SK-N-SH treated with all-trans-retinoic acid at 6 μM for 48 hours (cell line): ENCODE measurements at regions not wholly inside any gene's neighbourhood (a gene's known extent, or its start where the extent isn't known, plus 50 kb on each side); places are given as distances from the start of the nearest gene placed in this dataset.

ENCODE experiments used
- ATAC-seq: fragments of 200-7000 bp; cut with Tn5 transposase; 3 replicates; pipeline ENCODE4 v1.9.1; 2020; ENCODE audit warnings: mild to moderate bottlenecking, moderate library complexity
- ARNTL ChIP-seq: fragments of 450-650 bp; formaldehyde crosslinking; IDR thresholded peaks from 2 replicates; pipeline ENCODE4 v1.5.0; 2020; ENCODE audit warnings: low read depth, mild to moderate bottlenecking, moderate library complexity, borderline replicate concordance
- BACH2 ChIP-seq: fragments of 250-450 bp; sonication (Bioruptor Pico); IDR thresholded peaks from 2 replicates; pipeline ENCODE4 v1.9.0; 2021; ENCODE audit warnings: mild to moderate bottlenecking, borderline replicate concordance
- CREB5 ChIP-seq: fragments of 250-450 bp; sonication (Bioruptor Pico); IDR thresholded peaks from 2 replicates; pipeline ENCODE4 v1.5.1; 2020; ENCODE audit warnings: low read depth, mild to moderate bottlenecking, moderate library complexity
- CSDC2 ChIP-seq: fragments of 250-450 bp; sonication (Bioruptor Pico); IDR thresholded peaks from 2 replicates; pipeline ENCODE4 v1.5.0; 2020; ENCODE audit warnings: mild to moderate bottlenecking, moderate library complexity
- CSRNP3 ChIP-seq: fragments of 250-450 bp; sonication (Bioruptor Pico); IDR thresholded peaks from 2 replicates; pipeline ENCODE4 v1.5.1; 2021; ENCODE audit warnings: mild to moderate bottlenecking, moderate library complexity
- ESRRG ChIP-seq: fragments of 250-450 bp; sonication (Bioruptor Pico); IDR thresholded peaks from 2 replicates; pipeline ENCODE4 v1.6.1; 2021; ENCODE audit warnings: mild to moderate bottlenecking
- GLIS3 ChIP-seq: fragments of 250-450 bp; sonication (Bioruptor Pico); IDR thresholded peaks from 2 replicates; pipeline ENCODE4 v1.5.0; 2020; ENCODE audit warnings: mild to moderate bottlenecking, moderate library complexity
- ISL1 ChIP-seq: fragments of 250-450 bp; sonication (Bioruptor Pico); IDR thresholded peaks from 2 replicates; pipeline ENCODE4 v2.1.2; 2022; ENCODE audit warnings: mild to moderate bottlenecking, moderate library complexity
- OSR1 ChIP-seq: fragments of 250-450 bp; sonication (Bioruptor Pico); IDR thresholded peaks from 2 replicates; pipeline ENCODE4 v1.8.0; 2022; ENCODE audit warnings: moderate library complexity, mild to moderate bottlenecking, inconsistent platforms
- POU6F1 ChIP-seq: fragments of 250-450 bp; sonication (Bioruptor Pico); IDR thresholded peaks from 2 replicates; pipeline ENCODE4 v1.8.0; 2021; ENCODE audit warnings: low read depth, mild to moderate bottlenecking, moderate library complexity, borderline replicate concordance
- PPARA ChIP-seq: fragments of 250-450 bp; sonication (Bioruptor Pico); IDR thresholded peaks from 2 replicates; pipeline ENCODE4 v1.5.0; 2020; ENCODE audit warnings: mild to moderate bottlenecking, borderline replicate concordance
- SNAI2 ChIP-seq: fragments of 250-450 bp; sonication (Bioruptor Pico); IDR thresholded peaks from 2 replicates; pipeline ENCODE4 v1.5.0; 2020; ENCODE audit warnings: mild to moderate bottlenecking, moderate library complexity
- TCF4 ChIP-seq: fragments of 250-450 bp; sonication (Bioruptor Pico); IDR thresholded peaks from 2 replicates; pipeline ENCODE4 v1.8.0; 2021; ENCODE audit warnings: mild to moderate bottlenecking, moderate library complexity, borderline replicate concordance
- TOX ChIP-seq: fragments of 250-450 bp; sonication (Bioruptor Pico); IDR thresholded peaks from 2 replicates; pipeline ENCODE4 v1.8.0; 2021; ENCODE audit warnings: mild to moderate bottlenecking, moderate library complexity, borderline replicate concordance
- TSHZ2 ChIP-seq: fragments of 250-450 bp; sonication (Bioruptor Pico); IDR thresholded peaks from 2 replicates; pipeline ENCODE4 v1.5.0; 2020; ENCODE audit warnings: mild to moderate bottlenecking, moderate library complexity
- ZFP3 ChIP-seq: fragments of 250-450 bp; sonication (Bioruptor Pico); IDR thresholded peaks from 2 replicates; pipeline ENCODE4 v1.5.0; 2020; ENCODE audit warnings: mild to moderate bottlenecking, moderate library complexity
- ZFP30 ChIP-seq: fragments of 450-650 bp; formaldehyde crosslinking; IDR thresholded peaks from 2 replicates; pipeline ENCODE4 v1.5.0; 2022; ENCODE audit warnings: mild to moderate bottlenecking, moderate library complexity
- ZNF565 ChIP-seq: fragments of 450-650 bp; formaldehyde crosslinking; conservative IDR thresholded peaks from 2 replicates; pipeline ENCODE4 v1.5.0; 2020; ENCODE audit warnings: low read depth, mild to moderate bottlenecking, moderate library complexity
- ZNF70 ChIP-seq: fragments of 450-650 bp; formaldehyde crosslinking; IDR thresholded peaks from 2 replicates; pipeline ENCODE4 v1.5.0; 2020; ENCODE audit warnings: mild to moderate bottlenecking, moderate library complexity
- ZNF8 ChIP-seq: fragments of 450-650 bp; formaldehyde crosslinking; IDR thresholded peaks from 2 replicates; pipeline ENCODE4 v1.5.0; 2020; ENCODE audit warnings: mild to moderate bottlenecking, moderate library complexity

- no peak for TF ChIP-seq TSHZ2 (CRISPR knock-in tag)
- TF ChIP-seq PPARA: no peak
- TF ChIP-seq ZNF8: no peak
- TF ChIP-seq CSRNP3: no peak
- TF ChIP-seq POU6F1 (CRISPR knock-in tag): no peak
- no peak for TF ChIP-seq TOX (CRISPR knock-in tag)
- no peak for TF ChIP-seq ARNTL (CRISPR knock-in tag)
- TF ChIP-seq GLIS3 (CRISPR knock-in tag): no peak
- TF ChIP-seq SNAI2: no peak
- no peak for TF ChIP-seq CREB5 (CRISPR knock-in tag)
- TF ChIP-seq ESRRG (CRISPR knock-in tag): no peak
- TF ChIP-seq TCF4 (CRISPR knock-in tag): no peak
- TF ChIP-seq BACH2: no peak
- no peak for TF ChIP-seq OSR1 (CRISPR knock-in tag)
- no peak for TF ChIP-seq ZFP3
- no peak for ATAC-seq
Measured at GRCh38 chr5:171706736-171707441, 78.7 kb upstream of the SMIM23 start.

- TF ChIP-seq ISL1 (CRISPR knock-in tag) (no peak), CREB5 (CRISPR knock-in tag) (no peak), BACH2 (no peak), TOX (CRISPR knock-in tag) (no peak), ZFP3 (no peak), POU6F1 (CRISPR knock-in tag) (no peak), TSHZ2 (CRISPR knock-in tag) (no peak), ZNF8 (no peak), ZNF70 (no peak), ZFP30 (CRISPR knock-in tag) (no peak), GLIS3 (CRISPR knock-in tag) (no peak), ZNF565 (CRISPR knock-in tag) (no peak), CSRNP3 (no peak), OSR1 (CRISPR knock-in tag) (no peak), CSDC2 (no peak), SNAI2 (no peak)
- no peak for ATAC-seq
Measured at GRCh38 chr5:171707442-171707792, 78.2 kb upstream of the SMIM23 start.
